ENCODE measurements at regions not wholly inside any gene's neighbourhood (a gene's known extent, or its start where the extent isn't known, plus 50 kb on each side); places are given as distances from the start of the nearest gene placed in this dataset.

DNA sequence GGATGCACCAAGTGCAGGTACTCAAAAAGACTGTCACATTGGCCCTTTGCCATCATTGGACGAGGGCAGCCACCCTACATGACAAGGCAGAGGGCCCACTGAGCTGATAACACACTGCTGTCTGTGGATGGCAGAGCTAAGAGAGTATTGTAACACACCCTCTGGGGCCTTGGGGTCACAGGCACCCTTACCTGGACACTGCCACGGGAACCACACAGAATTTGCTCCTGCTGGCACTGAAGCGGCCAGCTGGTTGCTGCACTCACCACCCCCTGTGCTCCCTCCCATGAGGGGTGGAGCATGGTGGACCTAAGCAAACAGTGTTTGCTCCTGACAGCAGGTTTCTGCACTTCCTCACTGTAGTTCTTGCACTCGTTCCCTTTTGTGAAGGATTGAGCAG, 208.2 kb upstream of the SGO1 start:
- TF ChIP-seq CTCF (IDR thresholded peaks at IDR 0.05), result no peak
- no peak for TF ChIP-seq EP300 (IDR thresholded peaks at IDR 0.05)
- no peak for TF ChIP-seq POLR2A (IDR thresholded peaks at IDR 0.05)
